Stomach (tissue), 4 donors: ENCODE measurements at regions not wholly inside any gene's neighbourhood (a gene's known extent, or its start where the extent isn't known, plus 50 kb on each side); places are given as distances from the start of the nearest gene placed in this dataset.

Experiments
- POLR2A ChIP-seq, 4 donors: fragments of 450-650 bp; IDR thresholded peaks; one replicate each; pipeline ENCODE4 v1.6.1; 2016; ENCODE audit warnings: antibody characterized with exemption in 4 of 4, control low read depth in 2 of 4, mild to moderate bottlenecking in 1 of 4, moderate library complexity in 1 of 4
- POLR2AphosphoS5 ChIP-seq, 3 donors: sonication (generic); formaldehyde crosslinking; IDR thresholded peaks; one replicate each; pipeline ENCODE4 v1.6.1; 2016; ENCODE audit warnings: antibody characterized with exemption in 3 of 3

GRCh38 chr13:74322562-74322961 is 188.4 kb upstream of the KLF12 start:
- no peak for TF ChIP-seq POLR2A (IDR thresholded peaks at IDR 0.05)
- TF ChIP-seq POLR2AphosphoS5 (IDR thresholded peaks at IDR 0.05) = no peak
